ELR (cell line): ENCODE measurements at regions not wholly inside any gene's neighbourhood (a gene's known extent, or its start where the extent isn't known, plus 50 kb on each side); places are given as distances from the start of the nearest gene placed in this dataset.
"Not testable (repeated sequence)": the region's sequence is repeated elsewhere in the genome, so short reads cannot be mapped to it uniquely, and the experiment has no call there.

Source experiments
- DNase-seq: peaks from one replicate; pipeline ENCODE4 v3.0.0-alpha.2; 2015; ENCODE audit warnings: low read depth

DNA sequence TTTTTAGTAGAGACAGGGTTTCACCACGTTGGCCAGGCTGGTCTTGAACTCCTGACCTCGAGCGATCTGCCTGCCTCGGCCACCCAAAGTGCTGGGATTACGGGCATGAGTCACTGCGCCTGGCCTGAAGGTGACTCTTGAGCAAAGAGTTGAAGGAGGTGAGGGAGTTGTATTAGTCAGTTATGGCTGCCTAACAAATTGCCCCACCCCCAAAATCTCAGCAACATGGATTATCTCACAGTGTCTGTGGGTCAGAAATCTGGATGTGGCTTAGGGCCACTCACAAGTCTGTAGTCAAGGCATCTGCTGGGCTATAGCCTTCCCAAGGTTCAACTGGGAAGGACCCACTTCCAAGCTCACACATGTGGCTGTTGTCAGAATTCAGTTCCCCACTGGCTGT lies 52.8 kb upstream of the ADGRE5 start:
- no peak for DNase-seq

DNA sequence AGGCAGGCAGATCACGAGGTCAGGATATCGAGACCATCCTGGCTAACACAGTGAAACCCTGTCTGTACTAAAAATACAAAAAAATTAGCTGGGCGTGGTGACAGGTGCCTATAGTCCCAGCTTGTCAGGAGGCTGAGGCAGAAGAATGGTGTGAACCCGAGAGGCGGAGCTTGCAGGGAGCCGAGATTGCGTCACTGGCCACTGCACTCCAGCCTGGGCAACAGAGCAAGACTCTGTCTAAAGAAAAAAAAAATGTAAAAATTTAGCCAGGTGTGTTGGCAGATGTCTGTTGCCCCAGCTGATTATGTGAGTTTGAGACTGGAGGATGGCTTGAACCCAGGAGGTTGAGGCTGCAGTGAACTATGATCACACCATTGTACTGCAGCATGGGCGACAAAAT lies 54.2 kb upstream of the ADGRE5 start:
- DNase-seq: not testable (repeated sequence)

DNA sequence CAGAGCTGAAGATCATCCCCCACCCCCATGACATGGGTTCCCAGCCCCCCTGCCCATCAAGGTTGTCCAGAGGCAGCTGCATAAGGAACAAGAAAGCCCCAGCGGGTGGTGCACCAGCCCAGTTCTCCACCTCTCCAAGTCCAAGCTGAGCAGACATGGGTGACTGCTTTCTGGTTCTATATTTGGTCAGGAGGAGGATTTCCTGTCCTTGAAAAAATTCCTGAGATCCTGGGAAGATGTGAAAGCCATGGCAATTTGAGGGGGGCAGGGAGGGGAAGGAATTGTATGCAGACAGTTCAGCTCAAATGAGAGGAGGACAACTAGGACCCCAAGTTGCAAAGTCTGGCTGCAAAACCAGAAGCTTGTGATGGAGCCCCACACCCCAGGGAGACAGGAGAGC lies 55.4 kb upstream of the ADGRE5 start:
- DNase-seq: no peak

DNA sequence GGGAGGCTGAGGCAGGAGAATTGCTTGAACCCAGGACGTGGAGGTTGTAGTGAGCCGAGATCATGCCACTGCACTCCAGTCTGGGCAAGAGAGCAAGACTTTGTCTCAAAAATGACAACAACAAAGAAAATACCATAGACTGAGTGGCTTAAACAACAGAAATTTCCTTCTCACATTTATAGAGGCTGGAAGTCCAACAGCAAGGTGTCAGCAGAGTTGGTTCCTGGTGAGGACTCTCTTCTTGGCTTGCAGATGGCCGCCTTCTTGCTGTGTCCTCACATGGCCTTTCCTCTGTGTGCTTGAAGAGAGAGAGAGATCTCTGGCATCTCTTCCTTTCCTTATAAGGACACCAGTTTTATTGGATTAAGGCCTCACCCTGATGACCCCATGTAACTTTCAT lies 56.1 kb upstream of the ADGRE5 start:
- no peak for DNase-seq

DNA sequence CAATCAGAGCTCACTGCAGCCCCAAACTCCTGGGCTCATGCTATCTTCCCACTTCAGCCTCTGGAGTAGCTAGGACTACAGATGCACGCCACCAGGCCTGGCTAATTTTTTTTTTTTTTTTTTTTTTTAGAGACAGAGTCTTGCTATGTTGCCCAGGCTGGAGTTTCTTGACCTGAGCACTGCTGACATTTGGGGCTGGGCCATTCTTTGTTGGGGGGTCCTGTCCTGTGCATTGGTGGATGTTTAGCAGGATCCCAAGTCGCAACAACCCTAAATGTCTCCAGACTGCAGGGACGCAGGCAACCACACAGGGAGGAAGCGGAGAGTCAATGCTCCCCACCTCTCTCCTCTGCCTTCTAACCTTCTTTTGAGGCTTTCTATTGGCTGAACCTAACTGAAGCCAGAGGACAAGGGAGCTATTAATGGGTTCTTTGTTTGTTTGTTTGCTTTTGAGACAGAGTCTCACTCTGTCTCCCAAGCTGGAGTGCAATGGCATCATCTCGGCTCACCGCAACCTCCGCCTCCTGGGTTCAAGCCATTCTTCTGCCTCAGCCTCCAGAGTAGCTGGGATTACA lies 58.3 kb upstream of the ADGRE5 start:
- no peak for DNase-seq

DNA sequence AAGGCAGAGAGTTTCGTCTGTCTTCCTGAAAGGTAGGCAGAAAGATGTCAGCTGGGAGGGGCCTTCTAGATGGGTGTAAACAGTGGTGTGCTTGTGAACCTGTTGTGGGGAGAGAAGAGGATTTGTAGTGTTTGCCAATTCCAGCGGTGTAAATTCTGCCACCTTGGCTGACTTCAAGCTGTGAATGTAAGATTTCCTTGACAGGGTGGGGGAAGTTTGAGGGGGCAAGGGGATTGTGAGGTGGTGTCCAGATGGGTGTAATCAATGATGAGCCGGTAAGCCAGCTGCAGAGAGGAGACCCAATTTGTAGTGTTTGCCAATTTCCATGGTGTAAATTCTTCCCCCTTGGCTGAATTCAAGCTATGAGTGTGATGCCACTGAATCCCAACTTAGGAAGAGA lies 61.0 kb upstream of the ADGRE5 start:
- DNase-seq: no peak

DNA sequence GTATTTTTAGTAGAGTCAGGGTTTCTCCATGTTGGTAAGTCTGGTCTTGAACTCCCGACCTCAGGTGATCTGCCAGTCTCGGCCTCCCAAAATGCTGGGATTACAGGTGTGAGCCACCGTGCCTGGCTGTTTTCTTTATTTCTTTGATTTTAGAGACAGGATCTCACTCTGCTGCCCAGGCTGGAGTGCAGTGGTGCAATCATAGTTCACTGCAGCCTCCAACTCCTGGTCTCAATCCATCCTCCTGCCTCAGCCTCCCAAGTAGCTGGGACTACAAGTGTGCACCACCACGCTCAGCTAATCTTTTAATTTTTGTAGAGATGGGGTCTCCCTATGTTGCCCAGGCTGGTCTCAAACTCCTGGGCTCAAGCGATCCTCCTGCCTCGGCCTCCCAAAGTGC lies 61.5 kb upstream of the ADGRE5 start:
- not testable (repeated sequence) for DNase-seq

DNA sequence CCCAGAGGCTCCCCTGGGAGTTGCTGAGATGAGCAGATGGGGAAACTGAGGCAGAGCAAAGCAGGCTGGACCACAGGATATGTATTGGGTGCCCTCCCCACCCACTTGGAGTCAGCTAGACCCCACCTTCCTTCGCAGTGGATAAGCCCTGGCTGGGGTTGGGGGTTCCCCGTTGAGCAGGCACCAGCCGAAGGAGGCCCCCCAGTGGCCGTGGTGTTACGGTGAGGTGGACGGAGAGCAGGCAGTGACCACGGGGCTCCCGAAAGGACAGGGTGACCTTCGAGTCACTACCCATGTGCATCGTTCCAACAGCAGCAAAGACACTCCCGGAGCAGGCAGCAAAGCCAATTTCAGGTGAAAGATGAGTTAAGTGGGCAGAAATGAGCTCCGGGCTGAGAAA lies 62.4 kb upstream of the ADGRE5 start:
- peak; percentile 19 for DNase-seq

DNA sequence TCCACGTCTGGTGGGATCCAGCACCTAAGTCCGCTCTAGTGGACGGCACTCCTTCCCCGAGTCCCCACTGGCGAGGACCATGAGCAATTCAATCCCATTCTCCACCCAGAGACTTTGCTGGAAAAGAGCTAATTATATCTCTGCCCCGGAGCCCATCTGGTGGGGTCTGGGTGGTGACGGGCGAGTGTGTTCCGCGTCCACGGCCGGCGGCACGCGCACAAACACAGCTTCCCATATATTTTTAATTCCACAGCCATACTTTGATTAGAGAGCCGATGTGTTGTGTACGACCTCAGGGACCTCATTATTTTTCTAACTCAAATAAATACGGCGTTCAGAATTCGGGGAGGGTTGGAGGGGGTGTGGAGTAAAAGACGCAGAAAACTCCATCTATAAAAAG lies 64.1 kb upstream of the ADGRE5 start:
- no peak for DNase-seq

DNA sequence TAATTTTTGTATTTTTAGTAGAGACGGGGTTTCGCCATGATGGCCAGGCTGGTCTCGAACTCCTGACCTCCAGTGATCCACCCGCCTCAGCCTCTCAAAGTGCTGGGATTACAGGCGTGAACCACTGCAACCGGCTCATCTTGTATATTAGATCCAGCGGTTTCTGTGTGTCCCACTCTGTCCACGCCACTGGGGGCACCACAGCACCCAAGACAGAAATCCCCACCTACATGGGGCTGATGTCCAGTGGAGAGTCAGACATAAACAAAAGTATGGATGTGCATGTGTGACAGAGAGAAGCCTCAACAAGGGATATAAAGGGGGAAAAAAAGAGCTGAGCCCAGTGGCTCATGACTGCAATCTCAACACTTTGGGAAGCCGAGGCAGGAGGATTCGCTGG lies 65.8 kb upstream of the ADGRE5 start:
- DNase-seq: no peak

DNA sequence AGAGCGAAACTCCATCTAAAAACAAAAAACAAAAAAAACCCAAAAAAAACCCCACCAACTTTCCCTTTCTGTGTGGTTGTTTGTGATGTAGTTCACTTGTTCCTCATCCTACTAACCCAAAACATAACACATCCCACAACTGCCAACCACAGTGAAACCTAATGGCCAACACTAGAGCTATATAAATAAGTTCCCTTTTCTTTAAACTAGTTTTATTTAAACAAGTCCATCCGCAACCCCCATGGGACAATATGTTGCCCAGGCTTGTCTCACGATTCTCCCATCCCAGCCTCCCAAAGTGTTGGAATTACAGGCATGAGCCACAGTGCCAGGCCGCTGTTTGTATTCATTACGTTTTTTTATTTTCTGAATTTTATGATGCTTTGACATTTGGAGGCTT lies 71.2 kb upstream of the ADGRE5 start:
- DNase-seq: no peak

DNA sequence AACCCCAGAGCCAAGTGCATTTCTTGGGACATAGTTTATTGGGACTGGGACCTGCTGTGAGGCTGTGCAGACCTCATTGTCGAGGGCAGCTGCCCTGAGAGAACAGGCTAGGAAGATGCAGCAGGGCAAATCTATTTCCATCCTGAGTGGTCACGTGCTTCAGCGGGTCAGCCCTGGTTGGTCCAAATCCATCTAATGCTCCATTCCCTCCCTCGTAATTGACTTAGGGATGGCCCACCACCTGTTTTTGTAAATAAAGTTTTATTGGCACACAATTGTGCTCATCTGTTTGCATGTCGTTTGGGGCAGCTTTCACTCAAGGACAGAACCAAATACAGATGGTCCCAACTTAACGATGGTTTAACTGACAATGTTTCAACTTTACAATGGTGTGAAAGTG lies 75.5 kb upstream of the ADGRE5 start:
- DNase-seq: no peak

DNA sequence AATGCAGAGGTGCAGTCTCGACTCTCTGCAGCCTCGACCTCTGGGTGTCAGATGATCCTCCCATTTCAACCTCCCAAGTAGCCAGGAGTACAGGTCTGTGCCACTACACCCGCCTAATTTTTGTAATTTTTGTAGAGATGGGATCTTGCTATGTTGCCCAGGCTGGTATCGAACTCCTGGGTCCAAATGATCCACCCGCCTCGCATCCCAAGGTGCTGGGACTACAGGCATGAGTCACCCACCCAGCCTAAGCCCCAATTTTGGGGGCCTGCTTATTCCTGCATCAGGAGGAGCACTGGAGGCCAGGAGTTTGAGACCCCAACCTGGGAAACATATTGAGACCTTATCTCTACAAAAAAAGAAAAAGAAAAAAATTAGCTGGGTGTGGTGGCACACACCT lies 80.1 kb upstream of the ADGRE5 start:
- DNase-seq: no peak

DNA sequence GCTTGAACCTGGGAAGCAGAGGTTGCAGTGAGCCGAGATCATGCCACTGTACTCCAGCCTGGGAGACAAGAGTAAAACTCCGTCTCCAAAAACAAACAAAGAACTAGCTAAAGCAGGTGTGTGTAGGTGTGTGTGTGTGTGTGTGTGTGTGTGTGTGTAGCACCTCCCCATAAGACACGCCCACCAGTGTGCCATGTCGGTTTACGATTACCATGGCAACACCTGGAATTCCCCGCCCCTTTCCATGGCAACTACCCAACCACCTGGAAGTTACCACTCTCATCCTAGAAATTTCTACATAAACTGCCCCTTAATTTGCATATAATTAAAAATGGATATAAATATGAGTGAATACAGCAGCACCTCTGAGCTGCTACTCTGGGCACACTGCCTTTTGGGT lies 80.9 kb upstream of the ADGRE5 start:
- no peak for DNase-seq

DNA sequence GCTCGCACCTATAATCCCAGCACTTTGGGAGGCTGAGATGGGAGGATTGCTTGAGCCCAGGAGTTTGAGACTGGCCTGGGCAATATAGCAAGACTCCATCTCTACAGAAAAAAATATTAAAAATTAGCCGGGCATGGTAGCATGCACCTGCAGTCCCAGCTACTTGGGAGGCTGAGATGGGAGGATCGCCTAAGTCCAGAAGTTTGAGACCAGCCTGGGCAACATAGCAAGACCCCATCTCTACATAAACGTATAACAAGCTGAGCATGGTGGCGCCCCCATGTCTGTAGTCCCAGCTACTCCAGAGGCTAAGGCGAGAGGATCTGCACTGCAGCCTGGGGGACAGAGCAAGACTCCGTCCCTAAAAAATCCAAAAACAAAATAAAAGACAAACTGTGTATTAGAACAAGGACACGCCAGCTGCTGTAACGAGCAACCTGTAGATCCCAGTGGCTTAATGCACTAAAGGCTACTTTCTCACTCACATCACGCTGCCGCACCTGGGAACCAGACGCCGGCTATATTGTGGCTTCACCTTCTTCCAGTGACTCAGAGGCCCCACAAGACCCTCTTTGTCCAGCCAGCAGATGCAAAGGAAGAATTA lies 81.9 kb upstream of the ADGRE5 start:
- not testable (repeated sequence) for DNase-seq

DNA sequence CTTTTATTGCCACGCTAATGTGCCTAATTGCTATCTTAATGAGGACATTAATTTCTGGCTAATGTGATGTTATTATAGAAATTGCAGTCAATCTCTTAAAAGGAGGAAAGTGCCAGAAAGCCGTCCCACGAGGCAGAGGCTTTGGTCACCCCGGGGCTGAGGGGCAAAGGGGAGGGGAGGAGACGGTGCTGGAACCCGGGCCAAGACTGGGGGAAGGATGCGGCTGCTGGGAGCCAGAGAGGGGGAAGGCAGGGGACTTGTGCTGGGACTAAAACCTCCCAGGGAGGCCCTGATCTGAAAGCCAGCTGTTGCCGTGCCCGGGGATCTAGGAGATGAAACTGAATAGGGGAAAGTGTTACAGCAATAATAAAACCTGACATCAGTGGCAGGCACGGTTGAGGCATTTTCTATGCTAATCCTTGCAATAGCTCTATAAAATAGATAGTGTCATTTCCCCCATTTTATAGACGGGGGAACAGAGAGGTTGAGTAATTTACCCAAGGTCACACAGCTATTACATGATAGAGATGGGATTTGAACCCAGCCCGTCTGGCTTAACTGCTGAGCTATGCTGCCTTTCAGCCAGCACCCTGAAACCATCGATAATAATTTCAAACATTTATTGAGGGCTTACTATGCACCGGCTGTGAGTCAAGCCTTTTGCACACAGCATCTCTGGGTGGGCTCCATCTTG lies 83.2 kb upstream of the ADGRE5 start:
- not testable (repeated sequence) for DNase-seq

DNA sequence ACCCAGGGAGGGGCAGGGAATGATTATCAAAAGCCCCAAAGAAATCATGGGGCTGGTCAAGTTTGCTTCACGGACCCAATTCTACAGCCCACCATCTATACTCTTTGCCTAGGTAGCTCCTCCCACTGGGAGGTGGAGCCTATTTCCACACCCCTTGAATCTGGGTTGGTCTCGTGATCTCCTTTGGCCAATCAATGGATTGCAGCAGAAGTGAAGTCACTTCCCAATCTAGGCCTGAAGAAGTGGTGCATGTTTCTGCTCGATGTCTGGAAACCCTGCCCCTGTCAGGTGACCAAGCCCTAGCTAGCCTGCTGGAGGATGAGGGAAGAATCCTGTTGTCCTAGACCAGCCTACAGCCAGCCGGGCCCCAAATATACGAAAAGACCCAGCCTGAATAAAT lies 86.3 kb upstream of the ADGRE5 start:
- peak; percentile 29 for DNase-seq

DNA sequence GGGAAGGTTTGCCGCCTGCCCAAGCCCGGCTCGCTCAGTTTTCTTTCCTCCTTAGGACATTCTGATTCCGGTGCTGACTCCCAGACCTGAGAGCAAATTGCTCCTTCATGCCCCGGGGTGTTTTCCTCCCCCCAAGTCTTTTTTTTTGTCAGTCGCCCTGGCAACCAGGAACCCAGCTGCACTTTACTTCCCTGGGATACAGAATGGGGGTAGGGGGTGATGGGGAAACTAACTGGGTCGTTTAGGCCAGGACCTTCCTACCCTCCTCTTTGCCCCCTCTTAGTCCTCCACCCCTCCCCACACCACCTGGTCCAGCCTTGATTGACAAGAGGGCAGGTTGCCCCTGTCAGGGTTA lies 87.5 kb upstream of the ADGRE5 start:
- not testable (repeated sequence) for DNase-seq

DNA sequence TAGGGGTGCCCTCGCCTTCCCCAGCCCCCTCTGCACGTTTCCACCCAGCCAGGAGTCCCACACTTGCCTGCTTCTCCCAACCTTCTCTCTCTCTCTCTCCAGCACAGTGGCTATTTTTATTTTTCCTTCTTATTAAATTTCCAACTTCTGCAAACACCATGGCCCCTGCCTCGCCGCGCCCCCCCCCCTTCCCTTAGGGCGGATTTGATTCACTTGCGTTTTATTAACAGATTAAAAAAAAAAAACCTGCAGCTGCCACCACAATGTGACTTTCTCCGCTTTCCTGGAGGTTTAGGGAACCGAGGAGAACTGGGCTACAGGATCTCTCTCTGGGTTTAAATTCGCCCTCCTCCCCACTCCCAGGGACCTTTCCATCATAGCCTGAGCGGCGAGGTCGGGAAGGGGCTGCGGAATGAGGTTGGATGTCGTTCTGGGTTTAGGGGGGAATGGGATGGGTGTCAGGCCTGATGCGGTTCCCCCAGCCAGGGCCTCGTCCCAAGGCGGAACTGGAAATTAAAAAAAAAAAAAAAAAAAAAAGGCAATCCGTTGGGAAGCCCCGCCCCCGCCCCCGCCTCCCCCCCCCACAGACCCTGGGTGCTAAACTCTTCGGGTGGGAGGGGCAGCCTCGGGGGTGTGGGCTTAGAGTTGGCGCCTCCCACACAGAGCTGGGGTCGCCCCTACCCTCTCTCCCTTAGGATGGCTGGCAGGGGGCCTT lies 87.3 kb upstream of the ADGRL1 start:
- not testable (repeated sequence) for DNase-seq

DNA sequence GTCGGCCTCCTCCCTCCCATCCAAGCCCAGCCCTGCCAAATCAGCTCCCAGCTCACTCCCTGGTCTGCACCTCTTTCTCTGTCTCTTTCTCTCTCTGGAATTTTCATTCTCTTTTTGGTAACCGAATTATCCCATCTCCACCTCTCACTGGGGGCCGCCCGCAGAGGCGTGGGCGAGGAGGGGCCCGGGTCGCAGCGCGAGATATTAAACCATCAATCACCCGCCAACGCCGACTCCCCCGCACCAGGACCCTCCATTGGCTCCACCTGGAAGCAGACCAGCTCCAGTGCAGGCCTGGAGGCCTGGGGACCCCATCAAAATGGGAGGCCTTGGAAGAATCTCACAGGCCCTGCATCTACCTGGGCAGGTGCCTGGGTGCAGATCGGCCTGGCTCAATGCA lies 83.8 kb upstream of the ADGRL1 start:
- DNase-seq: not testable (repeated sequence)

DNA sequence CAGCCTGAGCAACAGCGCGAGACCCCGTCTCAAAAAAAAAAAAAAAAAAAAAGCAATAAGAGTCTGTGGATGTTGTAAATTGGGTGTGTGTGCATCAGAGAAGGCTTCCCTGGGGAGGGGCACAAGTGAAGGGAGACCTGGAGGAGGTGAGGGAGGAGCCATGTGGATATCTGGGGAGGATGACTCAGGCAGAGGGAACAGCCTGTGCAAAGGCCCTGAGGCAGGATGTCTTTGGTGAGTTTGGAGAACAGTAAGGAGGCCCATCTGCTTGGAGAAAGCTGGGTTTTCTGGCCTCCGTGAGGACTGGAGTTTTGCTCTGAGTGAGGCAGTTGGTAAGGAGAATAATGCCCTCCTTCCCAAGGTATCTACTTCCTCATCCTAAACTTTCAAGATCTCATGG lies 81.9 kb upstream of the ADGRL1 start:
- DNase-seq: not testable (repeated sequence)

DNA sequence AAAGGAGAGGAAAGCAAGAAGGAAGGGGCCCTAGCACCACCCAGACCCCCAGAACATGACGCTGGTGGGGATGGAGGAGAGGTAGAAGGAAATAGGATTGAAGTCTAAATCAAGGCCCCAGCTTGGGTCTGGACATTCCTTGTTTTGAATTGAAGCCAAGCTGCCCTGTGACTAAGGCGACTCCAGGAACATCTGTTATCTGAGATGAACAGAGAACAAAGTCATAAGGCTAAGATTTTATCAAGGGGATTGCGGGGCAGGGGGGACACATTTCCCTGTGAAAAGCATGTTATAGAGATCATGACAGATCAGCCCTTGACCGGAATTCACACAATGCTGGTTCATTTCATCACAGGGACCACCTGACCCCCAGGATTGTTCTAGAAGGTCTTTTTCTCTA lies 80.6 kb upstream of the ADGRL1 start:
- DNase-seq: peak; percentile 19

DNA sequence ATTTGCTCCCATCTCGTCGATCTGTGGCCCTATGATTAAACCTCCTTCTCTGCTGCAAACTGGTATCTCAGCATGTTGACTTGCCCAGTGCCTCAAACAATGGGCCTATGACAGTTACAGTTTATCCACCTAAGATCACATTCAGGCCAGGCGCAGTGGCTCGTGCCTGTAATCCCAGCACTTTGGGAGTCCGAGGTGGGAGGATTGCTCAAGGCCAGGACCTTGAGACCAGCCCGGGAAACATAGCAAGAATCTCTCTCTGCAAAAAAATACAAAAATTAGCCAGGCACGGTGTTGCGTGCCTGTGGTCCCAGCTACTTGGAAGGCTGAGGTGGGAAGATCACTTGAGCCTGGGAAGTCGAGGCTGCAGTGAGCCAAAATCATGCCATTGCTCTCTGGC lies 79.8 kb upstream of the ADGRL1 start:
- not testable (repeated sequence) for DNase-seq
